Activated CD8-positive, alpha-beta memory T cell treated with anti-CD3 and anti-CD28 coated beads, Interleukin-2, amount 50 U/mL, for 24 hours (primary cell): ENCODE measurements at regions not wholly inside any gene's neighbourhood (a gene's known extent, or its start where the extent isn't known, plus 50 kb on each side); places are given as distances from the start of the nearest gene placed in this dataset.

Experiments used
- DNase-seq: peaks from one replicate; pipeline ENCODE4 v3.0.0-alpha.2; 2020; ENCODE audit errors: extremely low read depth

DNA sequence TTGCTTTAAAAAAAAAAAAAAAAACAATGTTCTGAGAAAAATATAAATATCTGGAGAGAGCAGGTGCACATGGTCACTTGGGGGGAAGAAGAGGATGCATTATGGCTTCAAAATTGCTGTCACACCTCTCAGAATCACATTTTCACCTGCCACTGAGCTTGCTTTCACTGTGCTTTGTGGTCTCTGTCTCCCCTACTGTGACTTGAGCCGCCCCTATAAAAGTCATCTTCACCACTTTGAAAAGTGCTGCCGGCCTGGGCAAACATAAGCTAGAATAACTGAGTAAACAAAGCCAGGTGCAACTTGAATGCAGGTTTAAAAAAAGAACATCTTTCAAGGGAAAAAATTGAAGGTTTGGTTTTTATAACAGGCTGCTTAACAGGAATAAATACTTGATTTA lies 368.1 kb upstream of the GRIA1 start:
- no peak for DNase-seq

DNA sequence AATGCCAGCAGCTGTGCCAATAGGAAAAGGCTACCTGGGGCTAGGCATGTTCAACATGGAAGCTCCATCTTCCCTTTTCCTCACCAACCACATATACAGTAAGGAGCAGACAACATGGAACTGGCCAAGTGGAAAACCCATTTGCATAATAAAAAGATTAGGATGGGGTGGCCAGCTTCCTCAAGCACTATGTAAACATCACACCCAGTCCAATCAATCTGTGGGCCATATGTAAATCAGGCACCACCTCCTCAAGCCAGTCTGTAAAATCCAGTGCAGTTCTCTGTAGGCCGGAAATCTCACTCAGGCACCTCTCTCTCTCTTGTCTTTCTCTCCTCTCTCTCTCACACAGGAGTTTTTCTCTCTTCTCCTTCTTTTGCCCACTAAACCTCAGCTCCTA lies 360.2 kb upstream of the GRIA1 start:
- no peak for DNase-seq

DNA sequence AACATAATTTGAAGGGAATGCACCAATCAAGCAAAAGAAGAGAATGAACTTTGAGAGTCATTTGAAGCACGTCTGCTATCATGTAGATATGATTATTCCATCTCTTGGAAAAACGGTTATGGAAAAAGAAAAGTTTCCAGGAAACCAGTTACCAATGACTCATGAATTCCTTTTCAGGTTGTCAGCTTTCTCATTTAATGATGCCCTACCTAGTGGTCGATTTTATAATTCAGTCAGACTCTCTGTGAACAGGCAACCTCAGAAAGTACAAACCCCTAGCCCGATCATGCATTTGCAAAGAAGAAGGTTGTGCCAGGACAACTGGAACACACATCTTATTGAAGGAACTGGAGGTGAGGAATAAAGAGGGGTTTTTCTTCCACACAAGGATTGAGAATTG lies 355.1 kb upstream of the GRIA1 start:
- no peak for DNase-seq

DNA sequence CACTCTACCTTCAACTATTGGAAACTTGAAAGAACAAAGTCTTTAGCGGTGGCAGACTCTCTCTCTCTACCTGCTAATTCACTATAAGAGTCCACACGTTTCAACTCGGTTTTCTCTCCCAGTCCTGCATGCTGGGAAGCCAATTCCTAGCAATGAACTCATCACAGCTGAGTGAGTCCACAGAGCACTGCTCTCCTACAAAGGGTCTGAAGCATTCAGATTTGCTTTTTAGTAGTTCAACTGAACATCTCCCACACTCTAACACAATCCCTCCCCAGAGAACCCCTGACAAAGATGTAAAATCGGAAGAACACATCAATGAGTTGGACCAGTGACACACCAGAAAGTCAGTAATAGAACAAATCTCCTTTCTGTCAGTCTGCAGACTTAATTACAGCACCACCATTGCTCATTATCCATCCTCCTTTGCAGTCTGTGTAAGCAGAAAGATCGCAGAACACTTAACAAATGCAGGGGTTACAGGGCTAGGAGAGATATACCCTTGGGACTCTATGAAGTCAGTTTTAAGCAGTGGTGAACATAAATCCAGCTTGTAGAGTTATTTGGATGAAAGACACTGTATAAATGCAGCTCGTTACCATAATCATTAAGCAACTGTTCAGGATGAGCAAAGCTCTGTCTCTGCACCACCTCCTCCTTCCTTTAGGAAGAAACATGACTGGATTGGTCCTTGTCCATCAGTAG lies 353.4 kb upstream of the GRIA1 start:
- DNase-seq = no peak

DNA sequence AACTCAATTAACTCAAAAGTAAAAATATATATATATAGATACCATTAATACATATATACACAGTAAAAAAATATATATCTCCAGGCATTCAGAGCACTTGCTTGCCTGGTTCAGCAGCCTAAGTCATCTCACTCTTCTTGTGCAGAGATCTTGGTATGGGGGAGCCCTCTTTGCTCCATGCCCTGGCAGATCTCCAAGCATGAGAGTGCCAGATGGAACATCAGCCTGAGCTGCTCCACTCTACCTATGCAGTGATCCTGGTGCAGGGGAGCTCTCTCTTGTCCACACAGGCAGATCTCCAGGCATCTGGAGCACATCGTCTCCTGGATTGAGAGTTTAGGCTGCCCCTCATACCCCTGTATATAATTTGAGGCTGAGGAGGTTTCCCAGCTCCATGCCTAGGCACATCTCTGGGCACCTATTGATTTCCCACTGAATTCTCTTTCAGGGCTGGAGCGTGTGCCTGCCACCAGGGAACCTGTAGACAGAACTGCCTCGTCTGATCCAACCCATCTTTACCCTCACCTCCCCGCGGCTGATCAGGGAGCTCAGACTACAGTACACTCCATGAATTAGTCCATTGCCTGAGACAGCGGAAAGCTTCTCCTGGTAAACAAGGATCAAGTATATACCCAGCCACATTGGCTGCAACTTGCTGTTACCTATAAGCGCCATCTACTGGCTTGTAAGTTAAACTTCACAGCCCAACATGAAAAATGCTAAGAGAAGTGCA lies 342.4 kb upstream of the GRIA1 start:
- no peak for DNase-seq

DNA sequence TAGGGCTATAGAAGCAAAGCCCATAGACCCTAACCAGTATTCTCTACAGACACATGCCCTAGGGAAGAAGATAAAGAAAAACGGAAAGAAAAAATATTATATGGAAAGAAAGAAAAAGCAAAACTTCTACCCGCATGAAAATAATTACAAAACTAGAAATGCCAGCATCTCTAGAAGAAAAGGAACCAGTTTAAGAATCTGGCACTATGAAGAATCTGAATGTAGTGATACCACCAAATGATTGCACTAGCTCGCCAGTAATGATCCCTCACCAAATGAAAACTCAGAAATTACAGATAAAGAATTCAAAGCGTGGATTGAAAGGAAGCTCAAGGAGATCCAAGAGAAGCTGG lies 341.9 kb upstream of the GRIA1 start:
- DNase-seq = no peak

DNA sequence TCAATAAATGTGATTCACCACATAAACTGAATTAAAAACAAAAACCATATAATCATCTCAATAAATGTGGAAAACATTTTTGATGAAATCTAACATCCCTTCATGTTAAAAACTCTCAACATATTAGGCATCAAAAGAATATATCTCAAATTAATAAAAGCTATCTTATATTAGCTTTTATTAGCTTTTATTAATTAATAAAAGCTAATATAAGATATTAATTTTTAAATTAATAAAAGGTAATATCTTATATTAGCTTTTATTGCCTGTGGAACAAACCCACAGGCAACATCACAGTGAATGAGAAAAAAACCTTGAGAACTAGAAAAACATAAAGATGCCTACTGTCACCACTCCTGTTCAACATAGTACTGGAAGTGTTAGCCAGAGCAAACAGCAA lies 338.9 kb upstream of the GRIA1 start:
- DNase-seq = no peak

DNA sequence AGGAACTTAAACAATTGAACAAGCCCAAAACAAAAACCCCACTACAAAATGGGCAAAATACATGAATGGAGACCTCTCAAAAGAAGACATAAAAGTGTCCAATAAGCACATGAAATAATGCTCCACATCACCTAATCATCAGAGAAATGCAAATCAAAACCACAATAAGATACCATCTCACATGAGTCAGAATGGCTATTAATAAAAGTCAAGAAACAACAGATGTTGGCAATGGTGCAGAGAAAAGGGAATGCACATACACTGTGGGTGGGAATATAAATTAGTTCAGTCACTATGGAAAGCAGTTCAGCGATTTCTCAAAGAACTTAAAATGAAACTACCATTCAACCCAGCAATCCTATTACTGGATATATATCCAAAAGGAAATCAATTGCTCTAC lies 337.4 kb upstream of the GRIA1 start:
- no peak for DNase-seq

DNA sequence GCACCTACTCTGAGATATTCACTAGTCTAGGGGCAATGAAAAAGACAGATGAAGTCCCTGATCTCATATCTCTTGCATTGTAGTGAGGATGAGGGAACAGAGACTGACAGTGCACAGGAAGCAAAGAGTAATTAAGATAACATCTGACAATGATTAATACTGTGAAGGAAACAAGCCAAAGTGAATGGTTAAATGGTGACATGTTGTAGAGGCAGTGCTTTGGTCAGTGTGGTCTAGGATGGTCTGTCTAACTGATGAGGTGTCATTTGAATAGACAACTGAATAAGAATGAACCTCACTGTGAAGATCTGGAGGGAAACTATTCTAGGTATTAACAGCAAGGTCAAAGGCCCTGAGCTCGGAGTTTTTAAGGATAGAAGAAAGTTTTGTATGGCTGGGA lies 333.3 kb upstream of the GRIA1 start:
- no peak for DNase-seq

DNA sequence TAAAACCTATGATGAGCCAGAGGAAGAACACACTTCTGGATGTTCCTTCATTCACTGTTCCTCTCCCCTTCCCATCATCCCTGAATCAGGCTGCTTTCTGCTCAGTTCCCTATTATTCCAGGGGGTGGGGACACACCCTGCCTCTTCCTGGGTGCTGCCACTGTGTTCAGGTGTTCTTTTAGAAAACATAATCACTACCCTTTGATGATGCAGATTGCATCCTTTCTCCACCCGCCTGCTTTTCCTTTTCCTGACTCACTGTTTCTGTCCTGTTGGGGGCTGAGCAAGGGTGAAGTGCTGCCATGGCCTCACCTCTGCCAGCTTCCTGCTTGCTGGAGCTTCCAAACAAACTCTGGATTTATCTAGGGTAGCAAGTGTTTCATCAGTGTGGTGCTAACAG lies 331.9 kb upstream of the GRIA1 start:
- DNase-seq = no peak

DNA sequence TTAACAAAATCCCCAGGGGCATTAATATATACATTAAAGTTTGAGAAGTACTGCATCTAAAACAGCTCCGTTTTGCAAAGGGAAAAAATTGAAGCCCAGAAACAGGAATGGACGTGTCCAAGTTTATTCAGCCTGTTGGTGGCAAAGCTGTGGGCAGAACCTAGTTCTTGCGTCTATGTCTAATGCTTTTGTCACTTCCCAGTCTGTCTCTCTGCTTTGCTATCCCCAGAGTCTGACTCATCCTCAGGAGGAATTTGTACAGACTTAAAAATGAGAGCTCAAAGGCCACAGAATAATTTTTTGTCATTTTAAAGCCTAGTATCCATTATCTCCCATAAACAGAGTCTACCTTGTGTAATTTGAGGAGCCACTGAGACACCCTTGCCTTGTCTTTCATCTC lies 330.9 kb upstream of the GRIA1 start:
- no peak for DNase-seq

DNA sequence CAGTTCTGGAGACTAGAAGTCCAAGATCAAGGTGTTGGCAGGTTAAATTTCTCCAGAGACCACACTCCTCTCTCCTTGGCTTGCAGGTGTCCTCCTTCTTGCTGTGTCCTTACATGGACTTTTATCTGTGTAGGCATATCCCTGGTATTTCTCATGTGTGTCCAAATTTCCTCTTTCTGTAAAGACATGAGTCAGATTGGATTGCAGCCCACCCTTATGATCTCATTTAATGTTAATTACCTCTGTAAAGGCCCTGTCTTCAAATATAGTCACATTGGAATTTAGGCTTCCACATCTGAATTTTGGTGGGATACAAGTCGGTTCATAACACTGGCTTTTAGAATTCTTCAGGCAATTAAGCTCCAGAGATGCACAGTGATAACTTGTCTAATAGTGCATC lies 322.2 kb upstream of the GRIA1 start:
- DNase-seq = no peak

DNA sequence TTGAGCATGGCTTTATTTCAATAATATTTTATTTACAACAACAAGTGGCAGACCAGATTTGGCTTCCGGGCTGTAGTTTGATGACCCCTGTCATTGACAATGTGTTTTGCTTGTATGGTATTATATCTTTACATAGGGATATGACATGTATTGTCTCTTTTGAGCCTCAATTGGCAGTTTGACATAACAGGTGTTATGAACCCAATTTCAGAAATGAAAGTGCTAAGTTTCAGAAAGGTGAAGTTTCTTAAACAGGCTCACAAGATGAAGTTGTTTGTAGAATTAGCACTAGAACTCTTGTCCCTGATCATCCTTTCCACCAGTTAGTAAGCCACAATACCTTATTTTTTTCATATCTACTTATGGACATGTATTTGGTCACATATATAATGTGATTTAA lies 303.0 kb upstream of the GRIA1 start:
- DNase-seq = no peak

DNA sequence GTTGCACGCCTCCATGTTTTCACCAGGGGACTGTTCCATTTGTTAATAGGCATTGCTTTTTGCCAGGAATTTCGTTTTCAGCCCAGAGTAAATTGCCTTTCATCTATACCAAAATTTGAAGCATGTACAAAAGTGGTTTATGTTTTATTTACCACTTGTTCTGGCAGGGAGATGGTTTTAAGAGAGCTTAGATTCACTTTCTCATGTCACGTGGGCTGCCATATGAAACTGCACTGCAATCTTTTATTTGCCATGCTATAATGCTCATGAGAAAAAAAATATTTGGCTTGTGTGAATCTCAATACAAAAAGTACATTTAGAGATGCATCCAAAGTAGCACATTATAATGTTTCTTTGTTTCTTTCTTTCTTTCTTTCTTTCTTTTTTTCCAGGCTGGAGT lies 284.1 kb upstream of the GRIA1 start:
- DNase-seq = no peak

DNA sequence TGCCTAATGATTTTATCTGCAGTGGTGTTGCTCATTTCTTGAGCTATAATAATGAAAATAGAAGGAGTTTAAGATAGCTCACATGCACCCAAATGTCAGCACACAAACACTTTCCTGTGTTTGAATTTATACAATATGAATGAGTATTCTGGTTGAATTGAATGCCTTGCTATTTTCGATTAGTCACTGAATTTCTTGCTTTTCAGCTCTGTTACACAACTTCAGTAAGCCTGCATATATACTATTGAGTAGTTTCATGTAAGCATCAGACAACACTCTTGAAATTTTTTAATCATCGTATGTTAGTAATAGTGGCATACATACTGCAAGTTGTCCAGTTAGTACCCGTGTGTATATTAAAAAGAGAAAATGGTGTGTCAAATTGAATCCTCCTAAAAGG lies 281.5 kb upstream of the GRIA1 start:
- DNase-seq = no peak

DNA sequence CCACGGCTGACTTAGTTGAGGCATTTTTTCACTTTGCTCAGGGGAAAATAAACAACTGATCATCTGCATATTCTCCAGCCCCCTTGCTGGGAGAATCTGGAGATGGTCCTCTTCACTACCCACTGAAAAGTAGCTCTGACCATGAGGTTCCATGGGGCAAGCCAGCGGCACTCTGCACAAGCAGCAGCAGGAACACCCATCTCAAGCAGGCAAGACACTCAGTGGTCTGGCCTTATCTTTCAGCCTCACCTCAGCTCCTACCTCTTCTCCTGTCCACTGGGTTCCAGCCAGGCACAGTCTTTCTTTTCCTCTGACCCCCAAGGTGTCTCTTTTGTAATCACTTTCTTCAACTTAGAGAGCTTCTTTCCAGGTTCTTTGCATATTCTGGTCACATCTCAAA lies 280.8 kb upstream of the GRIA1 start:
- DNase-seq = no peak

DNA sequence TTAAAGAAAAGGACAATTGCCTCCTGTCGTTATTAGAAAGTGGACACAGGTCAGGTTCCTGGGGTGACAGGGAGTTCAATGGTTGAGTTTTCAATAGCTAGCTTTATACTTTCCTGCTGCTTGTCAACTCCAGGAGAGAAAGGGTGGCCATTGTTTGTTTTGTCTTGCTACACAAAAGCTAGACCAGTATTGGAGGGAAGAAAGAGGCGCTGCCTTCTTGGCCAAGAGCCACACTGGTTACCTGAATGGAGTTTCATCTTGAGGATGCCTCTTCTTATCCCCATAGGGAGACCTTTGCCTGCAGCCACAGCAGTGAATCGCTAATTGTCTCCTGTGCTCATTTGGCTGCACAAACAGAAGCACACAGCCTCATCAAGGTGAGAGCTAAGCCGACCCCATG lies 279.4 kb upstream of the GRIA1 start:
- no peak for DNase-seq

DNA sequence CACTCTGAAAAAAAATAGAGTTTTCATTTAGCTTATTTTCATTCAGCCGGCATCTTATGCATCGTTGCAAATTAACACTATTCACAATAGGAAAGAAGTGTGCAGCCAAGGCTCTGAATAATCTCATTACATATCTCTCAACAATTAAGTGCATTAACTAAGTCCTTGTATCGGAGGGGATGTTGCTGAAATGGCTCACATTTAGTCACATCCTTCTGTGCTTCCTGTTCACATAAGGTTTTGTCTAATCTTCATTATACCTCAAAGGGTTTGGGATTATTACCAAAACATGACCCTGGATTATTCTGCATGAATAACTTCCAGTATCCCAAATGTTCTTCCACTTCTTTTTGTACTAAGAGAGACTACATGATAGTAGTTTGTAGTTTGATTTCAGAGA lies 278.0 kb upstream of the GRIA1 start:
- DNase-seq = no peak

DNA sequence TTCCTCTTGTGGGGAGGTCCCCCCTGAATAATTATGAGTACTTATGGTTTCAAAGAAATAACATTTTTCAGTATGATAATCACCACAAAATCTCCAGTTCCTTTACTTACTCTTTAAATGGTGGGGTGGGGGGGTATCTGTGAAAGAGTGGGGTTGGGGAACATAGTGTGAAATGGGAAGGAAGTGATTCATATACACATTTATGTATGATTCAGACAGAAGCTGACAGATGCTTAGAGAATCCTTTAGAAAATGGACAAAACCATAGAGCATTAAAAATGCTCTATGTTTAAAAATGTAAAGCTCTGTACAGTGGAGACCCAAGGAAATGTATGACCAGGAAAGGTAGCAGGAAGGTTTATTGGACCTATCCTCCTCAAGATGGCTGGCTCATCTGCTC lies 267.5 kb upstream of the GRIA1 start:
- no peak for DNase-seq

DNA sequence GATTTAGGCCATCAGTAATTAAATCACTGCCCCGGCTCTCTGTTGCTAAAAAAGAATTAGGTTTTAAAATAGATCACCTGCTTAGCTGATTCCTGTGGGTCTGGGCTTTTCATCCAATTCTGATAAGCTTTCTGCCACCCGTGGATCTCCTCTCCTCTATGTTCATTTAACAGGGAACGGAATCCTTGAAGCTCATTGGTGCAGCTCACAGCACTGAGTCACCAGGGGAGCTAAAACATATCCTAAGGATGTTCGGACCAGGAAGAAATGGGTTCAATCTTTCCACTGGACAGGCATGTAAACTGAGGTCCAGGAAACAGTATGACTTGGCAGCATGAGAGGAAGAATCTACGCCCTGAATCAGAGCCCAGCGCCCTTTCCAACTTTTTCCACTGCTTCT lies 267.1 kb upstream of the GRIA1 start:
- no peak for DNase-seq

DNA sequence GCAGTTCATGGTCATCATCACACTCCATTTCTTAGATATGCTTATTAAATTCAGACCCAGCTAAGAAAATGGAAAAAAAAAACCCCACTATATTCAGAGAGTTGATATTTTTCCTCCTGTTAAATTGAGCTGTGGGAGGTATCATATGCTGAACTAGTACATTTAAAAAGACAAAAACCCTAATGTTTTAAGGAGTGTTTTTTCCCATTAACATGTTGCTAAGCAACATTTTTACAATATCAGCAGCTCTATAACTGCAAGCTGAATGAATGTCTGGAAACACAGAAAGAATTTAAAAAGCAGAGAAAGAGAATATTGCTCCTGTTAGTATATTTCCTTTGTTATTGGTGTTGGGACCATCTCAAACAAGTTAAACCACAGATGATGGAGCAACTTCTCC lies 265.8 kb upstream of the GRIA1 start:
- no peak for DNase-seq

DNA sequence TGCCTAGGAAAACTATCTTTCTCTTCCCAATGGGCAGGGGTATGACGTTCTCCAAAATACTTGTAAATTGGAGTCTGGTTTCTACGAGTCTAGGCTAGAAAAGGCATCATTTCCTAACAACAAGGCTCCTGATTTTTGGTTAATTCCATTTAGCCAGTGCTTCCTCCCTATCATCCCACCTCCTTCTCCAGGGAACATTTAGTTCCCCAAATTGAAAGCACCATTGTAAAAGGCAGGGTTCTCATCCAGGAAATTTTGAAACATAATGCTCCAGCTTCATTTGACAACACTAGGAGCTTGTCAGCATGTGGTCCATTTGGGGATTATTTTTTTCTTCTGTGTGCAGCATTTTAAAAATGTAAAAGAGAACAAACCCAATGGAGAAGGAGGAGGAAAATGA lies 256.5 kb upstream of the GRIA1 start:
- DNase-seq = no peak

DNA sequence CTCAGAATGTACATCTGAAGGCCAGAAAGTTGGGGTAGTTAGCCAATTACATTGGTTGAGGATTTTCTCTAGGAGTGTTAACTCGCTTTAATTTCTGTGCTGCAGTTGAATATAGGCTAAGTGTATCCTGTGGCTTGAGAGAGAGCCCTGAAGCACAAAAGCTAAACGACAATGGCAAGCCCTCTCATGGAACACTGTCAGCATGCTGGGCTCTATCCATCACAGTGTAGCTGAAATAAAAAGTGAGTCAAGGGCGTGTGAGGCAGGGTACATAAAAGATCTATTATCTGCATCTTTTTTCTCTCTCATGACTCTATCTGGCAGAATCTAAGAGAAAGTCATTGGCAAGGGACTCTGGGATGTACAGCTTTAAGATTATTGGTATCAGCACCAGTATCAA lies 254.2 kb upstream of the GRIA1 start:
- DNase-seq = no peak
